ENCODE measurements at regions not wholly inside any gene's neighbourhood (a gene's known extent, or its start where the extent isn't known, plus 50 kb on each side); places are given as distances from the start of the nearest gene placed in this dataset.

DNA sequence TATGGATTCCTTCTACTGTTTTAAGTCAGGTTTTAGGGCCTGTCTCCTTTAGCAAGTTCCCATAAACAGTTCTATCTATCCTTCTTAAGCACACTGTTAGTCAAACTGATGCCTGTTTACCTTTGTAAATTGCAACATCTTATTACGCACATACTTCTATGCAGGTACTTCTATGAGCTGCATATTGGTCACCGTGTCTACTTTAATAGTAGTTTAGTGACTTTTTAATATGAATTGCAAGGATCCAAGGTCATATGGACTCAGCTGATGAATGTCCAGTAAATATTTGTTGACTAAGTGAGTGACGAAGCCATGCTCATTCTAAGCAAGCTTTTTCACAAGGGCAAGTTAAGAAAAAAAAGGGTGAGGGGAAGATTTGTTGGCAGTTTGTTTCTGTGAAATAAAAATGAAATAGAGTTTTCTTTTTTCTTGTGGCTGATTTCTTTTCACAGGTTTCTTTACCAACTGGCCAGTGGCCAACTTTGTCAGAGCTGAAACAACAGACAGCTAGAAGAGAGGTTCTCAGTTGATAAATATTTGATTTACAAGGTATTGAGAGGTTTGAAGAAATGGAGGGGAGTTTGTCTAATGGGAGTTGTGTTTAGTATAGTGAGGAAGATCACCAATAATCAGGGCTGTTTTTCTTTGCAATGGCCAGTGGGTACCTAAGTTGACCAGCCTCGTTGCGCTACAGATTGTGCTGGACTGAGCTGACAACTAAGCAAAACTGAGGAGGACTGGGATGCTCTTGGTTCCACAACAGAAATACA, 141.1 kb downstream of the SLC15A5 start:
- DNase-seq: no peak

DNA sequence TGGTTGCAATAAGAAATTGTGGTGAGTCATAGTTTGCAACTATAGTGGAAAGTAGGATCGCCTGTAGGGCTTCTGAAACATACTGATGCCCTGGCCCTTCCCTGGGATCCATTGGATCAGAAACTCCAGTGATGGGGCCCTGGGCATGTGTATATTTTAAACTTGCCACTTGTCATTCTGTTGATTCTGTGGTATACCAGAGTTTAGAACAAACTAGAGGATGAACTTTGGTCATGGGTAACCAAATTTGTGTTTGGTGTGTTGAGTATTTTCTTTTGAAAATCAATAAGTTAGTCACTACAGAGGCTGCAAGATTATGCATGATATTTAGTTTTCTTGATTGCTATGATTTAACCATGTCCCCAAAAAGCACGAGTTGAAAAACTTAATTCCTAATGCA, 142.2 kb downstream of the SLC15A5 start:
- DNase-seq: no peak

DNA sequence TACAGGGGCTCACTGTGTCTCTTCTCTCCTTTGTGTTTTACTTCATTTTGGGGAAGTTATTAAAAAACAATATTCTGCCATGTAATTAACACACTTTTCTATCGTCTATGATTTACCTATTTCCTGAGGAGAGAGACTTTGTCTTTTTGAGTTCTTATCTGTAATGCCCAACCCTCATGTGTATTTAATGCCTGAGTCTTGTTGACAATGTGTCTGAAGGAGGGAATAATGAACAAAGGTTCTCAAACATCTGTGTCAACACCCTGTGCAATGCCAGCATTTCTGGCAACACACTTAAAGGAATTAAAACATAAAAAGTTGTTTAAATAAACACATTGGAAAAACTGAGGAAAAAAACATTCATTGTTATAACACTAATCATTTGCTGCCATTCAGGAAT, 147.1 kb downstream of the SLC15A5 start:
- DNase-seq: no peak

DNA sequence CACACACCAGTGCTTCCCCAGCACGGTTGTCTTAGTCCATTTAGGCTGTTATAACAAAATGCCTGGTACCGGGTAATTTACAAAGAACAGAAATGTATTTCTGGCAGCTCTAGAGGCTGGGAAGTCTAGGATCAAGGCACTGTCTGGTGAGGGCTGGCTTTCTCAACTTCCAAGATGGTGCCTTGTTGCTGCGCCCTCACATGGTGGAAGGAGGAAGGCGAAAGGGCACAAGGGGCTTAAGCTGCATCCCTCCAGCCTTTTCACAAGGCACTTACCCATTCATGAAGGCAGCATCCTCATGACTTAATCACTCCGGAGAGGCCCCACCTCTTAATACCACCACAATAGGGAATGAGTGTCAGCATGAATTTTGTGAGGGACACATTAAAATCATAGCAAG, 155.5 kb downstream of the SLC15A5 start:
- no peak for DNase-seq

DNA sequence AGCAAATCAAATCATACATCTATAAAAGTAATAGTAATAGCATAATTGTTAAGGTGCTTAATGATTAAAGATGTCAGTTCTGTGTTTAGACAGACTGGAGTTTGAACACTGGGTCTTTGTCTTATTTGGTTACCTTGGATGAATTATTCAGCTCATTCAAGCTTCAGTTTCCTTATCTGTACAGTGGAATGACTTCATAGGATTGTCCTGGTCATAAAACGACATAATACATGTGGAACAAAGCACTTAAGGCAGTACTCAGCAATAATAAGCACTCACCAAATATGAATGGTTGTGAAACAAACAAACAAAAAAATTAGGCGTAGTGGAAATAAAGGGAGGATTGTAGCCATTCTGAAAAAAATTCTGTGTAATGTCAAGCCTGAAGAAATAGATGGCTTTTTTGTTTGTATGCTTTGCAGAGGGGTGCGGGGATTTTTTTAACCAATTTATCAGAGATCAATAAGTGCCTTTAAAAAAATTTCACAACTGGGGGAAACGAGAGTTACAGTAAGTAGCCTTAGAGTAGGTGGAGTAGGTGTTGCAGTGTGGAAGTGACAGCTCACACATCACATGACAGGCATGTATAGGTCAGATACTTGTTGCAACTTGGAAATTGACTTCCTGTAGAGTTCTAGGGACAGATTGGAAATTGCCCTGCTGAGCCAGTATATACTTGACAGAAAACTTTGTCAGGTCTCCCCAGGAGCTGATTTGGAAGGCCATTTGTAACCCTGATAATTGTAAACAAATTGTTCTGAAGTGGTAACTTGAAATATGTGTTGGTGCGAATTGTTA, 157.7 kb downstream of the SLC15A5 start:
- DNase-seq: peak; percentile 25 to 48 (median 43)

DNA sequence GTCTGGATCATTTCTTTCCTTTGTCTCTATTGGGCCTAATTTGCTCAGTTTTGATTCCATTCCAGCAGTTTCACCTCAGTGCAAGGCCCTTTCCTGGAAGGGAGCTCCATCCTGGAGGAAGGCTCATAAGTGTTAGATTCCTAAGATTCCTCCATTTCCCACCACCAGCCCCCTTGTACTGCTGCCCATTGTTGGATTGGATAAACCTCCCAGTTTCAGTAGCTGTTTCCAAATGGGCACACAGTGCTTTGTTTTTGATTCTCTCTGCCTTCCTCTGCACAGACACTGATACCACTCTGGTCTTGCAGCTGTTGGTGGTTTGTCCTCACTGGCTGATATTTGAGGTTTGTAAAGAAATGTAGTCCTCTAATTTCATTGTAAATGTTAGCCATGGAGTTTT, 158.9 kb downstream of the SLC15A5 start:
- DNase-seq: no peak

DNA sequence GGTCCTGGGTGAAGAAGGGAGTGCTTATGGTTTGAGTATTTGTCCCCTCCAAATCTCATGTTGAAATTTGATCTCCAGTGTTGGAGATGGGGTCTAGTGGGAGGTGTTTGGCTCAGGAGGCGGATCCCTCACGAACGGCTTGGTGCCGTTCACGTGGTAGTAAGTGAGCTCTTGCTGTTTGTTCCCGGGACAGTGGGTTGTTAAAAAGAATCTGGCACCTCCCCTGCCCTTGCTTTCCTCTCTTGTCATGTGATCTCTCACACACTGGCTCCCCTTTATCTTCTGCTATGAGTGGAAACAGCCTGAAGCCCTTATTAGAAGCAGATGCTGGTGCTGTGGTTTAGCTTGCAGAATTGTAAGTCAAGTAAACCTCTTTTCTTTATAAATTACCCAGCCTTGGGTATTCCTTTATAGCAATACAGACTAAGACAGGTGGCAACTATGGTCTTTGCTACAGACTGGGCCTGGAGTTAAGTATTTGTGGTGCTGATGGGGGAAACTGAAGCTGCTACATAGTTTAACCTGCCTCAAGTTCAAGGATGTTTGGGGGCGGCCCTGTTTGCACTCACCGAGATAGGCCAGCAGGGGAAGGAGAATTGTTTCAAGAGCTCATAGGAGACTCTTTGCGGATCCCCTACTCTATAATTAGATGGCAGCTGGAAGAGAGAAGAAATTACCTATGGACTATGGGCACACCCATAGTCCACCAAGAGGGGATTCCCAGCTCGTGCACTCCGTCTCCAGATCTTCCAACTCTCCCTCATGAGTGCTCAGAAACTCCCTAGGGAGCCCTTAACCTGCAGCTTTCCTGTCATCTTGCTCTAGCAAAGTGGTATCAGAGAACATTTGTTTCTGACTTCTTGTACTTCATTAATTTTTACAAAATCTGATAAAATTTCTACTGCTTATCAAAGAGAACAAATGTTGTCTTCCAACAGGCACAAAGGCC, 164.6 kb downstream of the SLC15A5 start:
- no peak for DNase-seq

DNA sequence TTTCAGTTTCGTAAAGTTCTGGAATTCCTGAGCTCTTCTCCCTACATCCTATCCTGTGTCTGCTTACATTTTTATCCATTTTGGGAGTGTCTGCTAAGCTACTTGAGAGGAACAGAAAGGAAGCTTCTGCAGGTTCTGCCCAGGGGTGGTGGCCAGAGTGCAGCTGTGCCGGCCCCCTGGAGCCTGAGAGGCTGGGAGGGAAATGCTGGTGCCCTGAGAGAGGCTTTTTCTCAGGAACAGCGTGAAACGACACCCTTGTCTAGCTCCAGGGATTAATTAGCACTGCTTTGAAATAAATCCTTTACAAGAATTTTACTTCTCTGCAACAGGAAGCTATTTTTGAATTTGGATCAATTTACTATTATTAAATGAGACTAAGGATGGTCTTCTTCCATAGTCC, 165.4 kb downstream of the SLC15A5 start:
- DNase-seq: no peak

DNA sequence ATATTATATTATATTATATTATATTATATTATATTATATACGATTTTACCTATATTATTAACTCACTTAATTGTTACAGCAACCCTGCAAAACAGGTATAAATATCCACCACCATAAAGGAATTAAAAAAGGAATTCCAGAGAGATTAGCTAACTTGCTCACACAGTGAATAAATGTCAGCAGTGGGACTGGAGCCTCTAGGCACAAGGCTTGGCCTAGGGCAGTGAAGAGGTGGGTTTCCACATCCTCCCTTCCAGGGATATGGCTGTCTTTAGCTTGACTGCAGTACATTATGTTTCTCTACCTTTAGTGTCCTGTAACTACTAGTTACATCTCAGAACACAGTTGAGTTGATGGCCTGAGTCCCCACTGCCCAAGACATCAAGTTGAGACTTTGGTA, 166.9 kb downstream of the SLC15A5 start:
- DNase-seq: no peak

DNA sequence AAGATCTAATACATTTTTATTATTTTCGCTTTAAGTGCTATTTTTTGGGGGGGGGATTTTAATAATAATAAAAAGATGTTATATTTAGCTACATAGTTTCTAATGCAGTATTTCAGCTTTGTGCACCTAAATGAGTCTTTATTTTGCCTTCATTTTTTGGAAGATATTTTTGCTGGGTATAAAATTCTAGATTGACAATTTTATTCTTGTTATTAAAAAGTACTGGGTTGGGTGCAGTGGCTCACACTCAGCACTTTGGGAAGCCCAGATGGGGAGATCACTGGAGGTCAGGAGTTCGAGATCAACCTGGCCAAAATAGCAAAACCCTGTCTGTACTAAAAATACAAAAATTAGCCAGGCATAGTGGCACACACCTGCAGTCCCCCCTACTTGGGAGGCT, 173.6 kb downstream of the SLC15A5 start:
- no peak for DNase-seq

DNA sequence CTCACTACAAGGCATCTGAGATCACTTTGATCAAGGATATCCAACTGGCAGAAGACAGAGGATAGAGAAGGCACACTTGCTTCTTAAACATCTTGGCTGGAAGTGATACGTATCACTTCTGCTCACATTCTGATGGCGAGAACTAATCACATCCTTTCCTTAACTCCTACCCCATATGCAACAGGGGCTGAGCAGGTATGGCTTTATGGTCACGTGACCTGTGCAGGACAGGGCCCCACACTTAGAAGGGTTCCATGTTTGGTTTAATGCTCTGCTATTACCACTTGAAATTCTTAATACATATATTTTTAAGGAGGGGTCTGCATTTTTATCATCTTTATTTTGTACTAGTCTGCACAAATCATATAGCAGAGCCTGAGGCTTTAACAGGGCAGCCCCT, 177.3 kb downstream of the SLC15A5 start:
- DNase-seq: no peak

DNA sequence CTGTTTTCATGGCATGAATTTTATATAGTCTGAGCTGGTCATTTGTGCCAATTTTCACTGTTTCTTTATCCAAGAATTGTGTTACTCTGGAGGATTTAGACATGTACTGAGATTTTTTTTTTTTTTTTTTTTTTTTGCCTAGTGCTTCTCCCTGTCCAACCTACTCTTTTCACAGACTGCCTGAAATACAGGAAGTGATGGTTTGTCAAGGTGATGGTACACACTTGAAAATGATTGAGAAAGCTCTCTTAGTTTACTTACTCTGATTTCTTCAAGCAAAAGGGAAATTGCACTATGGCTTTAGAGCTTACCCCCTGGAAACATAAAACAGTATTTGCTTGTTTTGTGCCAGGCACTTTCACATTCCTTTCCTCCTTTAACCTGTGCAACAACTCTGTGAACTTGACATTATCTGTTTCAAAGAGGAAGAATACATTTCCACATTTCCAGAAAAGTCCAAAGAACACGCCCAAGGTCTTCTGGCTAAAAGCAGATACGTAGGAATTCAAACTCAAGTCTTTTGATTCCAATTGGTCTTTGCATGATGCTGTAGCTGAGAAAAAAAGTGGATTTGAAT, 181.1 kb downstream of the SLC15A5 start:
- no peak for DNase-seq

DNA sequence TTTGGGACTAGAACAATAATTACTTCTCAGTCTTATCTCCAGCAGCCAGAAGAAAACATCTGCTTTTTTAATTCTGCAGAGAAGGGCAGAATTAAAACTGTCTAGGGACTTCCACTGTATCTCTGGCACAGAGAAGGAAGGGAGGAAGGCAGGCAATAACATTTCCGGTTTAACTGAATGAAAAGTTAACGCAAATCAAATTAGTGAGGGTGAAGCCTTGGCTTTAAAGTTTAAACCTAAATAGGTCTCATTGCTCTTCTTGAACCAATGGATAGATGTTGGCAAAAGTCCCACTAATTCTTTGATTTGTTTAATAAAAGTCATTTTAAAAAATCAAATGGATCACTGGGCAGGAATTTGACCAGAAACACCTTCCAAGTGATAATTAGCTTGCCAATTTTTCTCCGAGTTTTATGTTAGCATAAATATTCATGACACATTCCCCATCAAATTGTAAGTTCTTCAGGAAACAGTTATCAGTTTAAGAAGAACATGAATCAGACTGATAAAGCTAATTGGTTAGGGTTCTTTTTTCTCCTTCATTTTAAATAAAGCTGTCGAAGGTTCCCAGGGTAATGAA, 181.9 kb downstream of the SLC15A5 start:
- DNase-seq: no peak

DNA sequence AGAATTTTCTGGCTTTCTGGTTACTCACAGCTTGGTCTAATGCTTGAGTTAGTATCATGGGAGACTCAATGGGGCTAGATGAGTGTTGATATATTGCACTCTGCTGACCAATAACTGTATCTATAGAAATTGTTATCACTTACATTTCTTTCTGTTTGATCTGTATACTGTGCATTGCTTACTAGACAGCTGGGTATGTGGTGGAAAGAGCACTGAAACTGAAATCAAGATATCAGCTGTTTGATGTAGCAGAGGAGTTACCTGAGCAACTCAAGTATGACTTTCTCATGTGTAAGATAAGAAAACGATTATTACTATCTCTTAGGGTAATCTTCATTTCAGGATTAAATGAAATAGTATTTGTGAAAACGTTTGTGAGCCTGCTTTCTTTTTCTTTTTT, 183.0 kb downstream of the SLC15A5 start:
- DNase-seq: no peak

DNA sequence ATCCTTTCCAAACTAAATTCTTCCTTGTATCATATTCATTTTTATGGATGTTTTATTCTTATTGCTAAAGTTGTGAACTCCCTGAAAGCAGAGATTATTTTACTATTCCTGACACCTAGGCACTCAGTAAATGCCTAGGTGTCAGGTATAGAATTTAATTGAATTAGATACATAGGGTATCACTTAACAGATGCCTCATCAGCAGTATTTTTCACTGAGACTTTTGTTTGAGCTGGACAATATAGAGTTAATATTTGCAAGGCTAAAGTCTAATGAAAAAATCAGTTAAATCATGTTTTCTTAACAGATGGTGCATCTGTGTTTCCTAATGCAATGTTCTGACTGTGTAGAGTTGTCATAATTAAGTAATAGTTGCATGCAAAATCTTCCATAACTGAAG, 182.7 kb downstream of the DERA start:
- no peak for DNase-seq

DNA sequence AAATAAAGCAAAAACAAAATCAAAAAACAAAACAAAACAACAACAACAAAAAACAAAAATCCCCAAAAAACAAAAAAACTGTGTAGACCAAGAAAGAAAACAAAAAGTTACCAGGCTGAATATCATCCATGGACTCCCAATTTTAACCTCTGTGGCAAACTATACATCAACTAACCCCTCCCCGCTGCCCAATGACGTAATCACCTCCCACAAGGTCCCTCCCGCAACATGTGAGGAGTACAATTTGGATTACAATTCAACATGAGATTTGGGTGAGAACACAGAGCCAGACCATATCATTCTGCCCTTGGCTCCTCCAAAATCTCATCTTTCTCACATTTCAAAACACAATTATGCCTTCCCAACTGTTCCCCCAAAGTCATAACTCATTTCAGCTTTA, 179.8 kb downstream of the DERA start:
- no peak for DNase-seq

DNA sequence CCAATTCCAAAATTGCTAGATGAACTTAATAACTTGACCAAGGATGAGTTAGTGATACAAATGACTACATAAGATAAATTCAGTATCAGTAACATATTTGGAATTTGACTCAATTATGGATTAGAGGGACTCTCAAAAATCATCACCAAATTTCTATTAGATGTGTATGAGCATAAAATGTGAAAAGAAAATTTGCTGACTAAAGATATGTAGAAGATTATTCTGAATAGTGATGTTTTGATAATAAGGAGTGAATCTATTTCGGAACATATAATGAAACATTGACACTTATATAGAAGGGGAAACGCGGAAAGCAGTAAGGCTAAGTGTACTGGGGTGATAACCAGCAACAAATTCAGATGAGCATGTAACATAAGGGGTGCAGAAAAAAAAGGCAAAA, 177.3 kb downstream of the DERA start:
- DNase-seq: no peak
